NT2/D1 (cell line): ENCODE measurements at regions not wholly inside any gene's neighbourhood (a gene's known extent, or its start where the extent isn't known, plus 50 kb on each side); places are given as distances from the start of the nearest gene placed in this dataset.

Experiments used
- SUZ12 ChIP-seq: IDR thresholded peaks from 2 replicates; pipeline ENCODE4 v1.6.1; 2011; ENCODE audit not compliant: insufficient read length, insufficient read depth; ENCODE audit errors: extremely low read depth
- YY1 ChIP-seq: IDR thresholded peaks from 2 replicates; pipeline ENCODE4 v1.6.1; 2011; ENCODE audit not compliant: insufficient read length, insufficient read depth
- ZNF274 ChIP-seq: IDR thresholded peaks from 2 replicates; pipeline ENCODE4 v1.6.1; 2011; ENCODE audit warnings: mild to moderate bottlenecking, low read depth, low read length

- TF ChIP-seq ZNF274 (no peak), YY1 (no peak), SUZ12 (no peak)
Observed at GRCh38 chr16:64540434-64540833, 581.4 kb downstream of the CDH11 start.
